Ovary (tissue), 3 donors: ENCODE measurements at regions not wholly inside any gene's neighbourhood (a gene's known extent, or its start where the extent isn't known, plus 50 kb on each side); places are given as distances from the start of the nearest gene placed in this dataset.

Source experiments
- EP300 ChIP-seq: sonication (generic); formaldehyde crosslinking; IDR thresholded peaks from one replicate; pipeline ENCODE4 v1.6.1; 2017; ENCODE audit warnings: antibody characterized with exemption
- POLR2A ChIP-seq: fragments of 450-650 bp; IDR thresholded peaks from one replicate; pipeline ENCODE4 v1.6.1; 2017; ENCODE audit warnings: antibody characterized with exemption, mild to moderate bottlenecking, moderate library complexity
- TF ChIP-seq, protein P1 (sequence below), 3 donors: fragments of 450-650 bp in 2 of 3; fragments of 200-600 bp in 1 of 3; IDR thresholded peaks; one replicate each; pipeline versions ENCODE4 v1.5.1 to v1.8.0; 2016 to 2022; ENCODE audit warnings: antibody characterized with exemption in 3 of 3, mild to moderate bottlenecking in 1 of 3
- donor health status: DM: no; HTN: no; CAD: no.

DNA sequence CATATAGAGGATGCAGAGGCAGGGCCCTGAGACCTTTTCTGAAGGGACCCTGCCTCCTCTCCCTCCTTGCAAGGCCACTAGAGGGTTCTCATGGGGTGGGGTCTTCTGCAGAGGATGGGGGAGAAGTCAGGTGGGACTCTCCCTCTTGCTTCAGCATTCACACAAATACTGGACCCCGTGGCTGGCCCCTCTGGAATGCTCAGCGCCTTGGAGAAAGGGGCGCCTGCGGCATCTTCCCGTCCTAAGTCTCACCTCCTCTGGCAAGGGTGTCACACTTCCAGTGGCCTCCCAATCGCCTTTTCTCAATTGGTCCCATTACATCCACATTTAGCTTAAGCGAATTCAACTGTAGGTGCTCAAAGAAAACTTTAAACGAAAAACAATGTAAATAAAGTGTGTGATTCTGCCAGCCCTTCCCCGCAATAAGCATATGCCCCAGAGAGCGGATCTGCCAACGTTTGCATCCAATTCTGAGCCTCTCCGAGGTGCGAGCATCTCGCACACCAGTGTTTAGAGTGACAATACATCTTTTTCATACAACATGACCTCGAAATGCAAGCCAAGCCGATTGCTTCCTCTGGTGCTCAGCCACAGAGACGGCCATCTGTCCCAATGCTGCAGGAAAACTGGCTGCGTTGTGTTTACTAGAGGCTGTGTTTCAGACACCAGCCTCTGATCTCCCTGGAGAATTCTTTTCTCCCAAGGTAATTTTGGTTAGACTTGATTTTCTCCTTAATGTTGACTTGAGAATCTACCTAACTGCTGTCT, 69.1 kb upstream of the WASF3 start:
- TF ChIP-seq, protein P1, sequence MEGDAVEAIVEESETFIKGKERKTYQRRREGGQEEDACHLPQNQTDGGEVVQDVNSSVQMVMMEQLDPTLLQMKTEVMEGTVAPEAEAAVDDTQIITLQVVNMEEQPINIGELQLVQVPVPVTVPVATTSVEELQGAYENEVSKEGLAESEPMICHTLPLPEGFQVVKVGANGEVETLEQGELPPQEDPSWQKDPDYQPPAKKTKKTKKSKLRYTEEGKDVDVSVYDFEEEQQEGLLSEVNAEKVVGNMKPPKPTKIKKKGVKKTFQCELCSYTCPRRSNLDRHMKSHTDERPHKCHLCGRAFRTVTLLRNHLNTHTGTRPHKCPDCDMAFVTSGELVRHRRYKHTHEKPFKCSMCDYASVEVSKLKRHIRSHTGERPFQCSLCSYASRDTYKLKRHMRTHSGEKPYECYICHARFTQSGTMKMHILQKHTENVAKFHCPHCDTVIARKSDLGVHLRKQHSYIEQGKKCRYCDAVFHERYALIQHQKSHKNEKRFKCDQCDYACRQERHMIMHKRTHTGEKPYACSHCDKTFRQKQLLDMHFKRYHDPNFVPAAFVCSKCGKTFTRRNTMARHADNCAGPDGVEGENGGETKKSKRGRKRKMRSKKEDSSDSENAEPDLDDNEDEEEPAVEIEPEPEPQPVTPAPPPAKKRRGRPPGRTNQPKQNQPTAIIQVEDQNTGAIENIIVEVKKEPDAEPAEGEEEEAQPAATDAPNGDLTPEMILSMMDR (IDR thresholded peaks at IDR 0.05): no peak
- TF ChIP-seq POLR2A: no peak
- TF ChIP-seq EP300: no peak
